Naive thymus-derived CD4-positive, alpha-beta T cell (primary cell): ENCODE measurements at regions not wholly inside any gene's neighbourhood (a gene's known extent, or its start where the extent isn't known, plus 50 kb on each side); places are given as distances from the start of the nearest gene placed in this dataset.

Source experiments
- ATAC-seq: fragments of 150-1000 bp; cut with Tn5 transposase; 2 replicates; pipeline ENCODE4 v1.10.0; 2021; ENCODE audit warnings: mild to moderate bottlenecking, moderate library complexity
- CTCF ChIA-PET: fragments of 350-600 bp; sonication (Branson Sonifier 250); formaldehyde crosslinking; loops from one replicate; lab custom pipeline; 2021; ENCODE audit warnings: antibody characterized with exemption; lab: Charles Lee
- POLR2A ChIA-PET: fragments of 350-600 bp; sonication (Branson Sonifier 250); formaldehyde crosslinking; loops from one replicate; lab custom pipeline; 2021; ENCODE audit warnings: antibody characterized with exemption, inconsistent platforms; lab: Charles Lee
- DNase-seq, 9 donors: peaks; one replicate each; pipeline versions ENCODE4 v3.0.0 to v3.0.0-alpha.2; 2020 to 2022; ENCODE audit warnings: mixed read lengths in 1 of 9
- H3K27ac ChIP-seq: one replicate; pipeline ENCODE4 v1.7.0; 2013; ENCODE audit warnings: mild to moderate bottlenecking, low read depth, low read length, moderate library complexity
- H3K27me3 ChIP-seq, 2 donors: one replicate each; pipeline ENCODE4 v1.7.0; 2013; ENCODE audit warnings: low read length in 2 of 2, mild to moderate bottlenecking in 2 of 2, moderate library complexity in 2 of 2; ENCODE audit not compliant: control insufficient read depth in 2 of 2, insufficient read depth in 2 of 2
- H3K36me3 ChIP-seq, 3 experiments: 1 replicate in 2 of 3; 2 replicates in 1 of 3; pipeline ENCODE4 v1.7.0; 2013; ENCODE audit warnings: low read length in 3 of 3, mild to moderate bottlenecking in 3 of 3, moderate library complexity in 1 of 3; ENCODE audit not compliant: insufficient read depth in 3 of 3, control insufficient read depth in 2 of 3
- H3K4me1 ChIP-seq, 2 donors: one replicate each; pipeline ENCODE4 v1.7.0; 2013; ENCODE audit warnings: low read length in 2 of 2, mild to moderate bottlenecking in 2 of 2, moderate library complexity in 1 of 2; ENCODE audit not compliant: control insufficient read depth in 2 of 2, insufficient read depth in 2 of 2
- H3K4me3 ChIP-seq: 2 replicates; pipeline ENCODE4 v1.7.0; 2013; ENCODE audit warnings: mild to moderate bottlenecking, low read length
- H3K9me3 ChIP-seq, 3 experiments: 1 replicate in 2 of 3; 2 replicates in 1 of 3; pipeline ENCODE4 v1.7.0; 2013; ENCODE audit warnings: low read length in 3 of 3; ENCODE audit not compliant: control insufficient read depth in 2 of 3
- H3K27ac Mint-ChIP-seq, 9 donors: one replicate each; pipeline ENCODE4 v1.8.0; 2020 to 2022; ENCODE audit warnings: mixed read lengths in 9 of 9, mild to moderate bottlenecking in 8 of 9, moderate library complexity in 5 of 9, inconsistent platforms in 2 of 9
- H3K27me3 Mint-ChIP-seq, 5 donors: one replicate each; pipeline ENCODE4 v1.8.0; 2021 to 2022; ENCODE audit warnings: mixed read lengths in 5 of 5, mild to moderate bottlenecking in 1 of 5
- H3K36me3 Mint-ChIP-seq, 5 donors: one replicate each; pipeline ENCODE4 v1.8.0; 2020 to 2022; ENCODE audit warnings: mixed read lengths in 5 of 5, mild to moderate bottlenecking in 3 of 5, inconsistent platforms in 1 of 5
- H3K4me1 Mint-ChIP-seq, 7 donors: one replicate each; pipeline ENCODE4 v1.8.0; 2020 to 2022; ENCODE audit warnings: mixed read lengths in 7 of 7, mild to moderate bottlenecking in 3 of 7, inconsistent platforms in 1 of 7
- H3K4me3 Mint-ChIP-seq, 10 donors: one replicate each; pipeline ENCODE4 v1.8.0; 2020 to 2022; ENCODE audit warnings: mild to moderate bottlenecking in 10 of 10, mixed read lengths in 10 of 10, moderate library complexity in 6 of 10, inconsistent platforms in 2 of 10
- H3K9me3 Mint-ChIP-seq, 11 donors: one replicate each; pipeline ENCODE4 v1.8.0; 2020 to 2022; ENCODE audit warnings: mixed read lengths in 11 of 11, mild to moderate bottlenecking in 4 of 11, inconsistent platforms in 1 of 11, moderate library complexity in 1 of 11
- intact Hi-C, 2 donors: fragments of 100-400 bp; cut with micrococcal nuclease; formaldehyde crosslinking; loops; one replicate each; pipeline ENCODE4 v1.15.1; 2023

GRCh38 chr7:86949779-86950260 is 109.6 kb downstream of the ELAPOR2 start:
- no peak overlapping the region for H3K27ac Mint-ChIP-seq
- DNase-seq (no peak), ATAC-seq (no peak)
- H3K4me1 Mint-ChIP-seq, result peaks cover 0 to 5% (median 0%) of the 10 kb centered on the region in 7 donors
- no peaks in the 10 kb centered on the region for H3K27me3 ChIP-seq
- ChIA-PET POLR2A (no interaction called here), CTCF (interaction anchor here (1.4 kb wide), 1 partner anchor 199 kb away, joined by 3 read pairs; no protein-coding TSS in a partner anchor)
- H3K4me3 Mint-ChIP-seq, result no peak overlapping the region
- no peaks in the 10 kb centered on the region for H3K36me3 ChIP-seq
- no peaks in the 10 kb centered on the region for H3K4me1 ChIP-seq
- H3K9me3 ChIP-seq, result no peaks in the 10 kb centered on the region
- peaks cover 0 to 5% (median 0%) of the 10 kb centered on the region in 5 donors for H3K27me3 Mint-ChIP-seq
- H3K36me3 Mint-ChIP-seq, result no peaks in the 10 kb centered on the region
- H3K27ac ChIP-seq, result no peak overlapping the region
- intact Hi-C loops, result no loop called here
- no peaks in the 10 kb centered on the region for H3K9me3 Mint-ChIP-seq
- H3K4me3 ChIP-seq, result no peak overlapping the region

GRCh38 chr7:86949052-86949778 is 110.2 kb downstream of the ELAPOR2 start:
- Mint-ChIP-seq H3K27ac (no peak overlapping the region), H3K36me3 (no peaks in the 10 kb centered on the region), H3K27me3 (peaks cover 0 to 6% (median 0%) of the 10 kb centered on the region in 5 donors), H3K4me1 (peaks cover 0 to 5% (median 0%) of the 10 kb centered on the region in 7 donors), H3K9me3 (no peaks in the 10 kb centered on the region), H3K4me3 (no peak overlapping the region)
- CTCF ChIA-PET, result interaction anchor here (1.4 kb wide), 1 partner anchor 199 kb away, joined by 3 read pairs; no protein-coding TSS in a partner anchor
- no peak overlapping the region for H3K4me3 ChIP-seq
- H3K9me3 ChIP-seq, result no peaks in the 10 kb centered on the region
- POLR2A ChIA-PET, result no interaction called here
- no peaks in the 10 kb centered on the region for H3K27me3 ChIP-seq
- H3K36me3 ChIP-seq, result no peaks in the 10 kb centered on the region
- H3K27ac ChIP-seq, result no peak overlapping the region
- DNase-seq (no peak), ATAC-seq (no peak)
- H3K4me1 ChIP-seq, result no peaks in the 10 kb centered on the region
- intact Hi-C loops, result no loop called here

- Mint-ChIP-seq H3K9me3 (no peaks in the 10 kb centered on the region), H3K4me1 (no peaks in the 10 kb centered on the region), H3K36me3 (no peaks in the 10 kb centered on the region), H3K27me3 (peaks cover 0 to 7% (median 0%) of the 10 kb centered on the region in 5 donors), H3K4me3 (no peak overlapping the region), H3K27ac (peak overlapping the region in 1 of 9 donors; percentile 38)
- H3K4me3 ChIP-seq, result no peak overlapping the region
- POLR2A ChIA-PET, result no interaction called here
- no peak overlapping the region for H3K27ac ChIP-seq
- CTCF ChIA-PET, result no interaction called here
- intact Hi-C loops, result no loop called here
- H3K36me3 ChIP-seq, result no peaks in the 10 kb centered on the region
- H3K4me1 ChIP-seq, result no peaks in the 10 kb centered on the region
- DNase-seq (no peak), ATAC-seq (no peak)
- no peaks in the 10 kb centered on the region for H3K9me3 ChIP-seq
- H3K27me3 ChIP-seq, result no peaks in the 10 kb centered on the region
Measured at GRCh38 chr7:86947929-86948328, 111.5 kb downstream of the ELAPOR2 start.

- POLR2A ChIA-PET, result no interaction called here
Measured at GRCh38 chr7:86943447-86943846, 116.0 kb downstream of the ELAPOR2 start.

GRCh38 chr7:86942995-86943394 is 116.5 kb downstream of the ELAPOR2 start:
- no peak overlapping the region for H3K27ac ChIP-seq
- ChIA-PET CTCF (no interaction called here), POLR2A (no interaction called here)
- no peaks in the 10 kb centered on the region for H3K4me1 ChIP-seq
- Mint-ChIP-seq H3K27ac (no peak overlapping the region), H3K4me3 (no peak overlapping the region), H3K4me1 (peaks cover 0 to 2% (median 0%) of the 10 kb centered on the region in 7 donors), H3K36me3 (no peaks in the 10 kb centered on the region), H3K9me3 (no peaks in the 10 kb centered on the region), H3K27me3 (peaks cover 0 to 10% (median 0%) of the 10 kb centered on the region in 5 donors)
- H3K9me3 ChIP-seq, result no peaks in the 10 kb centered on the region
- no peak overlapping the region for H3K4me3 ChIP-seq
- no peak for ATAC-seq
- H3K36me3 ChIP-seq, result no peaks in the 10 kb centered on the region
- no peaks in the 10 kb centered on the region for H3K27me3 ChIP-seq
- DNase-seq, result no peak
- intact Hi-C loops, result no loop called here

More at GRCh38 chr7:86943447-86943846, 116.0 kb downstream of the ELAPOR2 start:
- H3K9me3 Mint-ChIP-seq, result no peaks in the 10 kb centered on the region
- no peaks in the 10 kb centered on the region for H3K9me3 ChIP-seq
- H3K4me1 ChIP-seq, result no peaks in the 10 kb centered on the region
- no peak for ATAC-seq
- CTCF ChIA-PET, result no interaction called here
- peaks cover 0 to 2% (median 0%) of the 10 kb centered on the region in 7 donors for H3K4me1 Mint-ChIP-seq
- peaks cover 0 to 10% (median 0%) of the 10 kb centered on the region in 5 donors for H3K27me3 Mint-ChIP-seq
- H3K4me3 Mint-ChIP-seq, result no peak overlapping the region
- H3K36me3 Mint-ChIP-seq, result no peaks in the 10 kb centered on the region
- H3K36me3 ChIP-seq, result no peaks in the 10 kb centered on the region
- DNase-seq, result no peak
- H3K27ac ChIP-seq, result no peak overlapping the region
- intact Hi-C loops, result no loop called here
- H3K27me3 ChIP-seq, result no peaks in the 10 kb centered on the region
- H3K27ac Mint-ChIP-seq, result no peak overlapping the region
- no peak overlapping the region for H3K4me3 ChIP-seq

- Mint-ChIP-seq H3K4me1 (peaks cover 0 to 2% (median 0%) of the 10 kb centered on the region in 7 donors), H3K36me3 (no peaks in the 10 kb centered on the region), H3K4me3 (no peak overlapping the region), H3K9me3 (no peaks in the 10 kb centered on the region), H3K27me3 (peaks cover 0 to 10% (median 0%) of the 10 kb centered on the region in 5 donors), H3K27ac (no peak overlapping the region)
- ChIA-PET CTCF (interaction anchor here (0.6 to 0.9 kb wide), 2 partner anchors 207 to 236 kb away, joined by 3 to 4 read pairs; no protein-coding TSS in a partner anchor), POLR2A (no interaction called here)
- intact Hi-C loops, result no loop called here
- no peak overlapping the region for H3K27ac ChIP-seq
- no peak for ATAC-seq
- DNase-seq, result no peak
- H3K36me3 ChIP-seq, result no peaks in the 10 kb centered on the region
- H3K4me3 ChIP-seq, result no peak overlapping the region
- no peaks in the 10 kb centered on the region for H3K4me1 ChIP-seq
- no peaks in the 10 kb centered on the region for H3K9me3 ChIP-seq
- H3K27me3 ChIP-seq, result no peaks in the 10 kb centered on the region
Measured at GRCh38 chr7:86942081-86942480, 117.4 kb downstream of the ELAPOR2 start.
